SK-N-SH (cell line): ENCODE measurements at regions not wholly inside any gene's neighbourhood (a gene's known extent, or its start where the extent isn't known, plus 50 kb on each side); places are given as distances from the start of the nearest gene placed in this dataset.

ENCODE experiments used
- CTCF ChIA-PET: fragments of 300-600, 350-600 bp; formaldehyde crosslinking; extraction: SDS; loops from one replicate; lab custom pipeline; 2021; lab: Yijun Ruan, JAX
- POLR2A ChIA-PET: fragments of 350-600 bp; sonication (Branson Sonifier 250); formaldehyde crosslinking; extraction: SDS; loops from one replicate; lab custom pipeline; 2020; ENCODE audit warnings: antibody characterized with exemption, inconsistent platforms; lab: Yijun Ruan, JAX
- DNase-seq: peaks from one replicate; pipeline ENCODE4 v3.0.0; 2012
- H2AFZ ChIP-seq: fragments of 200-600 bp; sonication (generic); 2 replicates; pipeline ENCODE4 v1.8.1; 2016; ENCODE audit warnings: antibody characterized with exemption, mild to moderate bottlenecking, low read depth
- H3F3A ChIP-seq: fragments of 200-600 bp; sonication (generic); replicated peaks from 2 replicates; pipeline ENCODE3; 2016; ENCODE audit warnings: antibody characterized with exemption, mild to moderate bottlenecking; ENCODE audit not compliant: insufficient read depth
- H3K27ac ChIP-seq, 2 experiments: fragments of 200-500 bp in 1 of 2; fragments of 200-600 bp in 1 of 2; sonication (Bioruptor generic) in 1 of 2; sonication (generic), shearing (Covaris generic) in 1 of 2; 2 replicates each; pipeline versions ENCODE4 v1.5.1 to v1.6.1; 2014 to 2016; ENCODE audit warnings: low read depth in 2 of 2, inconsistent platforms in 1 of 2, low read length in 1 of 2, mild to moderate bottlenecking in 1 of 2, mixed read lengths in 1 of 2
- H3K27me3 ChIP-seq: fragments of 200-600 bp; sonication (generic), shearing (Covaris generic); 2 replicates; pipeline ENCODE4 v1.6.1; 2016; ENCODE audit warnings: mixed run types; ENCODE audit not compliant: insufficient read depth
- H3K36me3 ChIP-seq, 2 experiments: fragments of 200-500 bp in 1 of 2; fragments of 200-600 bp in 1 of 2; sonication (Bioruptor generic) in 1 of 2; sonication (generic) in 1 of 2; replicated peaks in 1 of 2; 2 replicates each; pipeline versions ENCODE3 to v1.5.1; 2014 to 2016; ENCODE audit warnings: low read length in 1 of 2, mild to moderate bottlenecking in 1 of 2; ENCODE audit not compliant: insufficient read depth in 2 of 2, control insufficient read depth in 1 of 2
- H3K4me1 ChIP-seq, 2 experiments: fragments of 200-500 bp in 1 of 2; fragments of 200-600 bp in 1 of 2; sonication (Bioruptor generic) in 1 of 2; sonication (generic), shearing (Covaris generic) in 1 of 2; 2 replicates each; pipeline versions ENCODE4 v1.5.1 to v1.6.1; 2014 to 2016; ENCODE audit warnings: low read depth in 1 of 2, low read length in 1 of 2, mixed run types in 1 of 2; ENCODE audit not compliant: insufficient read depth in 2 of 2, control insufficient read depth in 1 of 2
- H3K4me2 ChIP-seq: fragments of 200-600 bp; sonication (generic), shearing (Covaris generic); 2 replicates; pipeline ENCODE4 v1.6.1; 2017; ENCODE audit warnings: mixed run types
- H3K4me3 ChIP-seq, 2 experiments: fragments of 200-500 bp in 1 of 2; fragments of 200-600 bp in 1 of 2; sonication (Bioruptor generic) in 1 of 2; sonication (generic), shearing (Covaris generic) in 1 of 2; 2 replicates each; pipeline versions ENCODE4 v1.5.1 to v1.8.1; 2014 to 2016; ENCODE audit warnings: low read depth in 2 of 2, inconsistent platforms in 1 of 2, low read length in 1 of 2, mild to moderate bottlenecking in 1 of 2, mixed read lengths in 1 of 2, moderate library complexity in 1 of 2
- H3K79me2 ChIP-seq: fragments of 200-600 bp; sonication (generic); 2 replicates; pipeline ENCODE4 v1.8.1; 2017; ENCODE audit warnings: mild to moderate bottlenecking; ENCODE audit not compliant: insufficient read depth
- H3K9ac ChIP-seq: fragments of 200-600 bp; sonication (generic); 2 replicates; pipeline ENCODE4 v1.6.1; 2017; ENCODE audit warnings: mixed run types
- H3K9me2 ChIP-seq: fragments of 200-600 bp; sonication (generic); 2 replicates; pipeline ENCODE4 v1.6.1; 2017; ENCODE audit warnings: mixed run types
- H3K9me3 ChIP-seq: fragments of 200-600 bp; sonication (generic); 2 replicates; pipeline ENCODE4 v1.6.1; 2017; ENCODE audit warnings: mixed run types, mild to moderate bottlenecking, moderate library complexity
- H4K20me1 ChIP-seq: fragments of 200-600 bp; sonication (generic); 2 replicates; pipeline ENCODE4 v1.6.1; 2017; ENCODE audit warnings: mild to moderate bottlenecking, mixed run types; ENCODE audit not compliant: insufficient read depth
- CHD2 ChIP-seq: fragments of 150-350 bp; IDR thresholded peaks from 2 replicates; pipeline ENCODE4 v1.6.1; 2018; ENCODE audit warnings: low read length; ENCODE audit not compliant: partially characterized antibody
- EZH2phosphoT487 ChIP-seq: fragments of 200-600 bp; sonication (generic); IDR thresholded peaks from 2 replicates; pipeline ENCODE4 v1.6.1; 2017; ENCODE audit warnings: low read depth, mixed run types, mild to moderate bottlenecking, antibody characterized with exemption, moderate library complexity, borderline replicate concordance
- FOXM1 ChIP-seq: IDR thresholded peaks from 2 replicates; pipeline ENCODE4 v1.4.0; 2012; ENCODE audit warnings: low read depth, mild to moderate bottlenecking
- GATA2 ChIP-seq: sonication (generic); formaldehyde crosslinking; IDR thresholded peaks from 2 replicates; pipeline ENCODE4 v1.5.0; 2020; ENCODE audit warnings: mild to moderate bottlenecking, missing genetic modification reagents
- MEF2A ChIP-seq: IDR thresholded peaks from 2 replicates; pipeline ENCODE4 v1.4.0; 2012; ENCODE audit warnings: low read depth, borderline replicate concordance
- MXI1 ChIP-seq: IDR thresholded peaks from 2 replicates; pipeline ENCODE4 v1.6.1; 2012; ENCODE audit warnings: mild to moderate bottlenecking, low read depth, low read length, improper control_type of control experiment
- NFIC ChIP-seq: IDR thresholded peaks from 2 replicates; pipeline ENCODE4 v1.4.0; 2012; ENCODE audit warnings: borderline replicate concordance
- PBX3 ChIP-seq: IDR thresholded peaks from 2 replicates; pipeline ENCODE4; 2012
- RAD21 ChIP-seq: IDR thresholded peaks from 2 replicates; pipeline ENCODE4 v1.6.1; 2012; ENCODE audit warnings: mild to moderate bottlenecking, low read length
- RCOR1 ChIP-seq: fragments of 150-350 bp; IDR thresholded peaks from 2 replicates; pipeline ENCODE4 v1.6.1; 2017; ENCODE audit warnings: antibody characterized with exemption, low read length
- RFX5 ChIP-seq: IDR thresholded peaks from 2 replicates; pipeline ENCODE4 v1.6.1; 2012; ENCODE audit warnings: mild to moderate bottlenecking, improper control_type of control experiment, low read length
- RXRA ChIP-seq: IDR thresholded peaks from 2 replicates; pipeline ENCODE4 v1.4.0; 2012; ENCODE audit warnings: low read depth, mild to moderate bottlenecking, borderline replicate concordance
- SIN3A ChIP-seq: IDR thresholded peaks from 2 replicates; pipeline ENCODE4 v1.6.1; 2012; ENCODE audit warnings: low read depth, mild to moderate bottlenecking, low read length, moderate library complexity, borderline replicate concordance
- WGBS: methylation state at CpG from one replicate; pipeline ENCODE4 v1.1.6; 2017; ENCODE audit warnings: low lambda C conversion rate; 5-methylcytosine and 5-hydroxymethylcytosine counted together
- TF ChIP-seq, protein P1 (sequence below): IDR thresholded peaks from 2 replicates; pipeline ENCODE4 v1.6.1; 2012; ENCODE audit warnings: mild to moderate bottlenecking, low read depth, low read length, moderate library complexity

DNA sequence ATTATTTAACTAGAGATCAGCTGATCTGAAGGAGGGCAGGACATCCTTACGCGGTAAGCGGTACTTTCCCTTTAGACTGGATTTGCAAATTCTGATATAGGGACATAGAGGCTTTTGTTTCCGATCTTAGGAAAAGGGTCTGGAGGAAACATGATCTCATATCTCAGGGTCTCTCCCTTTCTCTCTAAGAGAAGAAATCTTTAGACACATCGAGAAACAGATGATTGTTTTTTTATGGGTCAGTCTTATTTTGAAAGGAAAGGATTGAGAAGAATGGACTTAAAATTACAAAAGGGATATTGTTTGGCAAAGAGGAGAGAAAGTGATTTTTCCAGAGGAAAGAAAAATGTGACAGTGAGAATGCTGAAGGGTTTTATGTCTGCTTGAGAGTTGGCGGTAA, 83.9 kb upstream of the OGFRL1 start (continued):
- TF ChIP-seq SIN3A (no peak), RAD21 (no peak)

DNA sequence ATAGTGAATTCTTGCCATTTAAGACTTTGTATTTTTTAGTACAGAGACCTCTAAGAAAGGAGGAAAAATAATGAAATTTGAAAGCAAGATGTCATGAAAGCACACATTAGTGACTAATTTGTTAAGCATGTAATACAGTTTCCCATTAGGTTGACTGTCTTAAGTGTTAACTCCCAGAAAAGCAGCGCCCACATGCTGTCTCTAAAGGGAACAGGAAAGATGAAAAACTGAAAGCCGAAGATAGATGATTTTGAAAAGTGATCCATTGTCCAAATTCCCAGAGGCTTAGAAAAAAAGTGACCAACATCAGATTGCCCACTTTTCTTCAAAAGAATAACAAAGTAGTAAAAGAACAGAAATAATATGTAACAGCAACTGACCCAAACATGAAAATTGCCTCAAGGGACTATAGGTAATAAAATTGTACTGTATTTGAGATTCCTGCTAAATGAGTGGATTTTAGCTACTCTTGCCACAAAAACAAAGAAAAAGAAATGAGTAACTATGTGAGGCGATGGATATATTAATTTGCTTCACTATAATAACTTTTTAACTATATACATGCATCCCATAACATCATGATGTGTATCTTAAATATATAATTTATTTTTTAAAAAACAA, 83.2 kb upstream of the OGFRL1 start:
- no peaks in the 10 kb centered on the region for H3K79me2 ChIP-seq
- no peak overlapping the region for H3K9ac ChIP-seq
- H3K4me2 ChIP-seq = no peak overlapping the region
- H3K9me2 ChIP-seq = no peaks in the 10 kb centered on the region
- H3F3A ChIP-seq = no peaks in the 10 kb centered on the region
- no peaks in the 10 kb centered on the region for H3K36me3 ChIP-seq
- no peak overlapping the region for H3K4me3 ChIP-seq
- no peaks in the 10 kb centered on the region for H3K27me3 ChIP-seq
- H3K4me1 ChIP-seq = no peaks in the 10 kb centered on the region
- H4K20me1 ChIP-seq = no peaks in the 10 kb centered on the region
- CTCF ChIA-PET = interaction anchor here (0.7 to 1.0 kb wide), 2 partner anchors 15 to 131 kb away, joined by 3 read pairs; no protein-coding TSS in a partner anchor
- 63% methylated on average over 3 of the region's 3 CpGs for WGBS
- no peak overlapping the region for H3K27ac ChIP-seq
- 0 out of 2 replicates have a peak overlapping the region, but pooled peaks have one; percentile 44 for H2AFZ ChIP-seq
- no peaks in the 10 kb centered on the region for H3K9me3 ChIP-seq
- POLR2A ChIA-PET = no interaction called here
- TF ChIP-seq EZH2phosphoT487 (no peak), MXI1 (no peak), PBX3 (no peak), MEF2A (no peak), FOXM1 (no peak), NFIC (no peak), CHD2 (no peak), GATA2 (CRISPR knock-in tag) (no peak), RXRA (no peak), RCOR1 (no peak), RFX5 (no peak)
- TF ChIP-seq, protein P1, sequence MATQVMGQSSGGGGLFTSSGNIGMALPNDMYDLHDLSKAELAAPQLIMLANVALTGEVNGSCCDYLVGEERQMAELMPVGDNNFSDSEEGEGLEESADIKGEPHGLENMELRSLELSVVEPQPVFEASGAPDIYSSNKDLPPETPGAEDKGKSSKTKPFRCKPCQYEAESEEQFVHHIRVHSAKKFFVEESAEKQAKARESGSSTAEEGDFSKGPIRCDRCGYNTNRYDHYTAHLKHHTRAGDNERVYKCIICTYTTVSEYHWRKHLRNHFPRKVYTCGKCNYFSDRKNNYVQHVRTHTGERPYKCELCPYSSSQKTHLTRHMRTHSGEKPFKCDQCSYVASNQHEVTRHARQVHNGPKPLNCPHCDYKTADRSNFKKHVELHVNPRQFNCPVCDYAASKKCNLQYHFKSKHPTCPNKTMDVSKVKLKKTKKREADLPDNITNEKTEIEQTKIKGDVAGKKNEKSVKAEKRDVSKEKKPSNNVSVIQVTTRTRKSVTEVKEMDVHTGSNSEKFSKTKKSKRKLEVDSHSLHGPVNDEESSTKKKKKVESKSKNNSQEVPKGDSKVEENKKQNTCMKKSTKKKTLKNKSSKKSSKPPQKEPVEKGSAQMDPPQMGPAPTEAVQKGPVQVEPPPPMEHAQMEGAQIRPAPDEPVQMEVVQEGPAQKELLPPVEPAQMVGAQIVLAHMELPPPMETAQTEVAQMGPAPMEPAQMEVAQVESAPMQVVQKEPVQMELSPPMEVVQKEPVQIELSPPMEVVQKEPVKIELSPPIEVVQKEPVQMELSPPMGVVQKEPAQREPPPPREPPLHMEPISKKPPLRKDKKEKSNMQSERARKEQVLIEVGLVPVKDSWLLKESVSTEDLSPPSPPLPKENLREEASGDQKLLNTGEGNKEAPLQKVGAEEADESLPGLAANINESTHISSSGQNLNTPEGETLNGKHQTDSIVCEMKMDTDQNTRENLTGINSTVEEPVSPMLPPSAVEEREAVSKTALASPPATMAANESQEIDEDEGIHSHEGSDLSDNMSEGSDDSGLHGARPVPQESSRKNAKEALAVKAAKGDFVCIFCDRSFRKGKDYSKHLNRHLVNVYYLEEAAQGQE = no peak
- no peak for DNase-seq
